ENCODE measurements at regions not wholly inside any gene's neighbourhood (a gene's known extent, or its start where the extent isn't known, plus 50 kb on each side); places are given as distances from the start of the nearest gene placed in this dataset.
"Not testable (repeated sequence)": the region's sequence is repeated elsewhere in the genome, so short reads cannot be mapped to it uniquely, and the experiment has no call there.

DNA sequence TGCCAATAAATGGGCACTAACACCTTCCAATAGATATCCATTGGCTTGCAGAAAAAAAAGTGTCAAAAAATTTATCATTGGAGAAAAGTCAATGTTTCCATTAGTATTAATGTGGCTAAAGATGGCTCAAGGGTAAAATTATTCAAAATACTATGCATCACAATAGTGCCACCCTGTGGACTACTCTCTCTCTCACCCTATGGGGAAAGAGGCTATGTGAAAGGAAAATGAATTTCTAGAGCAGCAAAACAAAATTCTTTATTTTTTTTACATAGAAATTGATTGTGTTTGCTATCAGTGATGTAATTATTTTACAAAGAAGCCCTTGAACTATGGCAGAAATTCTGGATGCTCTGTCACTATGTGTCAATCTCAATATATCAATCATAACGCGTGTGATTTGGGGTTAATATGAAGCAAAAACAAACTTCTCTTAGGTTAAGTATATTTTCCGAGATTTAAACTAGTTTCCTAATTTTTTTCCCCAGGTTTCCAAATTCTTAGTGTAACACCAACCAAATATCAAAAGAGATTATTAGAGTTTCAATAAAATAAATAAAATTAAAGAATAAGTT, 193.9 kb downstream of the USP22 start:
- DNase-seq = not testable (repeated sequence)

DNA sequence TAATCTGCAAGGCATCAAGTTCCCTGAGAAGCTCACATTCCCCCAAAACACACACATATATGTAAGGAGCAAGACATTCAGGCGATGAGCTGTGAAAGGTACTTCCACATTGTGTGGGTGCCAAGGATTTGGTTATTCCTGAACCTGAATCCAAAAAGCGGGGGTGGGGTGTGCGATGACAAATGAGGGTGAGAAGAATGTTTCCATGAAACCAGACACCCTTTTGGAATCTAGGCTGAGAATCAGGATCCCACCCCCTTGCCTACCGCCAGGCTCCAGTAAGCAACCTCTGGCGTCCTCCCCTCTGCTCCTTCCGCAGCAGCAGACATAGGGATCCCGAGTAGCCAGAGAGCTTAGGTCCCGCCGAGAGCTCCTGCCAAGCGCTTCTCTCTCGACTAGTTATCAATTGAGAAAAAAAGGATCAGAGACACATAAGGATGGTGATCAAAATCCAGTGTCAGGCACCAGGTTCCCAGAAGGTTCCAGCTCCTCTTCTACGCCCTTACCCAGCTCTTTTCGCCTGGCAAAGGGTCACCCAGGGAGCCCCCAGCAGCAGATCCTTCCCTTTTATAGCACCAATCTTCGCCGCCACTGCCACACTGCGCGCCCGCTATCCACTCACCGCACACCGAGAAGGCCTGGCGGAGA, 191.1 kb downstream of the USP22 start:
- DNase-seq = not testable (repeated sequence)

DNA sequence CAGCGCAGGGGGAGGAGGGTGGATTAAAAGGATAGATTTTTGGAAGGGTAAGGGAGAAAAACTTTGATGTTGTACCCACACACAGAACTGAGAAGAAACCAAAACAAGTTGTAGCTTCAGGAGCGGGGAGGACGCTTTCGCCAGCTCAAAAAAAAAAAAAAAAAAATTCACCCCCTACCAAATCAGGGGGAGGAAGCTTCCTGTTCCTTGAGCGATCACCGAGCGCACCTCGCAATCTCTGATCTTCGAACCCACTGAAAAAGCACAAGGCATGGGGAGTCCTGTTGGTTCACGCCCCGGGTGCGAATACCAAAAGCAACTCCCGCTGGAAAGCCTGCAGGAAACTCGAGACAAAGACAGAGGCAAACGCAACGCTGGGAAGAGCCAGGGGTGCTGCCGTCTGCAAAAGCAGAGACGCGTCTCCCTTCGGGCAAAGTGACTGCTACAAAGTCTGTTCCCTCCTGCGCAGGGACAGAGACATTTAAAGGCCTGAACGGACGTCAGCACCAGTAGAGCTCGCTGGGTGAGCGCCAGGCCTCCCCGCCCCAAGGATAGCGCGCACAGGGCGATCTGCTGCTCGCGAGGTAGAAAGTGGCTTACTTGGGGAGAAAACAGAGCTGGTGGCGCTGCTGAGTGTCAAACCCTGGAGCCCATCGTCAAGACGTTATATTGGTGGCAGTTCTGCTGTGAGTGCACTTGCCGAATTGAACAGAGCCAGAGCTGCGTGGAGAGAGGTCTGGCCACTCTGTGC, 190.4 kb downstream of the USP22 start:
- DNase-seq = peak in 1 of 2 donors; percentile 9

DNA sequence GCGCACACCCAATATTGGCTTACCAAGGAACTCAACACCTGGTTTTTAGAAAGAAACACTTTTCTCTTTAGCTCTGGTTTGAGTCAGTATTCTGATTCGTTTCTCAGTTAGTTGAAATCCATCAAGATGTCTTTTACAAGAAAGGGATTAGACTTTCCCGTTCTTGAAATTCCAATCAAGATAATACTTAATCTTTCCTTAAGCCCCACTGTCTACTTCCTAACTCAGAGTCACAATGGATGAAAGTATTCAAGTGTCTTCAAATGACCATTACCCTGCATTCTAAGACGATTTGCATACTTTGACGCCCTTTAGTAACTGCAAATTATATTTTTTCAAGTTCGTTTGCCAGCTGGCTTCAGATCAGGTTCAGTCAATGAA, 189.8 kb downstream of the USP22 start:
- DNase-seq = no peak

DNA sequence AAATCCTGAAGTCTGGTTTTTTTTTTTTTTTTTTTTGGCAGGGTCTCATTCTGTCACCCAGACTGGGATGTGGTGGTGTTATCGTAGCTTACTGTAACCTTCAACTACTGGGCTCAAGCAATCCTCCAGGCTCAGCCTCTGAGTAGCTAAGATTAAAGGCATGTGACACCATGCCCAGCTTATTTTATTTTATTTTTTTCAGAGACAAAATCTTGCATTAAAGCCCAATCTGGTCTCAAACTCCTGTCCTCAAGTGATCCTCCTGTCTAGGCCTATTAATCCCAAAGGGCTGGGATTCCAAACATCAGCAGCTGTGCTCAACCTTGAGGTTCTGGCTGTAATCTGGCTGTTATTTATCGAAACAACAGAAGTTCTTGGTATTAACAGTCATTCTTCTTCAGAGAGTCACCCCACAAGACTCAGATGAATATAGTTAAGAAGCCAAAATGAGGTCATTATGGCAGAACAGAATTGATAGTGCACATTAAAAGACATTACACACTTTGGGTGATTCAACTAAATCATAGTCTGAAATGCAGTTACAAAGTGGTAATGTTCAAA, 186.8 kb downstream of the USP22 start:
- DNase-seq = not testable (repeated sequence)

DNA sequence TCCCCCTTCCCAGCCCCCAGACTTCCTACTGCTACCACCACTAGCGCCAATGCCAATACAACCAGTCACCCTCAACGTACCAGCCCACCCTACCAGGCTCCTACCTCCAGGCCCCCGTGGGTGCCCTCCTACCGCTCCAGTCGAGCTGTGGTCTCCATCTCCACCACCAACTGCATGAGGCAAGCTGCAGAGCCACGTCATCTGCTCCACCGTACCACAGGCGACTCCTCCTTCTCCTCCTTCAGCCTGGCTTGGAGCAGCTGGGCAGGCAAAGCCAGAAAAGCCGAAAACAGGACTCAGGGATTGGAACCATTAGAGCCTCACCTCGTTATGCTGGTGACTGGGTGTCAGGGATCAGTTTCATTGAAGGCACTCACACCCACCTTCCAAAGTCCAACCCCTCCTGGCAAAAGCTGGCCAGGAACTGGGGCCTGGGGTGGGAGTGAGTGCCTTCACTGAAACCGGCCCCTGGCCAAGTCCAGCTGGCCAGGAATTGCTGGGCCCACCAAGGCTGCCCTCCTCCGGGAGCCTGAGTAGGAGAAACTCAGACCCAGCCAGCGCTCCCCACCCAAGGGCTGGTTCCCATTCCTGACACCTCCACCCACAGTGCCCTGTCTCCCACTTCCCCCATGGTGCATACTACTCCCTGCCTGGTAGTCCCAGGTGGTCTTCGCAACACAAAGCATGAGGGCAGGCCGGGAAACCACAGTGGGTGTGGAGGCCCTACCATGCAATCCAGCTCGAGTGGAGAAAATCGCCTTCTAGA, 176.2 kb downstream of the USP22 start:
- DNase-seq = not testable (repeated sequence)

DNA sequence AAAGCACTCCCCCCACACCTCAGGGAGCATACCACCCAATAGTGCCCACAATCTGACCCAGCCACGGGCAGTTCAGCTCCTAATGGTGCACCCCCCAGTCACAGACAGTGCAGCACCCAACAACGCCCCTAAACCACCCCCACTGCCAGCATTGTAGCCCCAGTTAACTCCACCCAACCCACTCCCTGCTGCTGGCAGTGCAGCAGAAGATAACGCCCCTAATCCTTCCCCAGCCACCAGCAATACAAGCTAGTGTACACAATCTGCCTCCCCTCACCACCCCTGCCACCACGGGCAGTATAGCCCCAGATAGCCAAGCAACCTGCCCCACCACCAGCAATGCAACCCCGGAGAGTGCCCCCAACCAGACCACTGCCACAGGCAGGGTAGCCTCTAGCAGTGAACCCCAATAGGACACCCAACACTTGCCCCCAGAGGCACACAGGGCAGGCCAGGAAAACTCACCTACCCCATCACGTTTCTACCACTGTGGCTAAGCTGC, 175.3 kb downstream of the USP22 start:
- not testable (repeated sequence) for DNase-seq

DNA sequence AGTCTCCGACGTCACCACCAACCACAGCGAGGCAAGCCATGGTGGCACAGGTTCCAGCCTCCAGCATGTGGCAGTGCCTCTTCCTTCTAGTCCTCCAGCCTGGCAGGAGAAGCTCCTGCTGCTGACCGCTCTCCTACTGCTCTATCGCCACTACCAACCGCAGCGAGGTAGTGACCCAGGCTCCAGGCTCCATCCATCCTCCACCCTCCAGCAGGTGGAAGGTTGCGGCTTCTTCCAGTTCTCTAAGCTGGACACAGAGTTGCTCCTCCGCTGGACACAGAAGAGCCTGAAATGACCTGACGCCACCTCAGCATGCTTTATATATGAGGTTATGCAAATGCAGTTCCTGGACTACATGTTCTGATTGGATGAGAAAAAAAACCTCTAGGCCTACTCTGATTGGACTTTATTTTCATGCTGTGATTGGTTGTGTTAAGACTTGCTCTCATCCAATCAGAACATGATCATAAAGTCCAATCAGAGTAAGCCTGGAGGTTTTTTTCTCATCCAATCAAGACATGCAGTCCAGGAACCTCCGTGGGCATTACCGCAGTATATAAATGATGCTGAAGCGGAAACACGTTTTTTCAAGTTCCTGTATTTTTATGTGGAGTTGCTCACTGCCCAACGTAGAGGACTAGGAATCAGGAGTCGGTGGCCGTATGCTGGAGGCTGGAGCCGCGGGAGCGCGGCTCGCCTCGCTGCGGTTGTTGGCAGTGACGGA, 174.7 kb downstream of the USP22 start:
- not testable (repeated sequence) for DNase-seq

DNA sequence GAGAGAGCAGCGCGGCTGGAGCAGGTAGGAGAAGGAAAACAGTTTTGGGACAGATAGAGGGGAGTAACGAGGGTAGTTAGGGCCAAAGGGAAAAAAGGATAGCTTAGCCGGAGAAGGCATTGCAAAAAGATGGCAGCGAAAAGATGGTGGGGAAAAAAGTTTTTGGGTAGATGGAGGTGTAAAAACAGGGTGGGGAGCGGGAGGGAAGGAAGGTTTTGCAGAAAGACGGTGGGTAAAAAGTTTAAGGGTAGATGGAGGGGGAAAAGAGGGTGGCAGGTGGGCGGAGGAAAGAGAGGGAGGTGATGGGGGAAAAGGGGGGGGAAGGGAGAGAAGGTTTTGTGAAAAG, 174.2 kb downstream of the USP22 start:
- not testable (repeated sequence) for DNase-seq

DNA sequence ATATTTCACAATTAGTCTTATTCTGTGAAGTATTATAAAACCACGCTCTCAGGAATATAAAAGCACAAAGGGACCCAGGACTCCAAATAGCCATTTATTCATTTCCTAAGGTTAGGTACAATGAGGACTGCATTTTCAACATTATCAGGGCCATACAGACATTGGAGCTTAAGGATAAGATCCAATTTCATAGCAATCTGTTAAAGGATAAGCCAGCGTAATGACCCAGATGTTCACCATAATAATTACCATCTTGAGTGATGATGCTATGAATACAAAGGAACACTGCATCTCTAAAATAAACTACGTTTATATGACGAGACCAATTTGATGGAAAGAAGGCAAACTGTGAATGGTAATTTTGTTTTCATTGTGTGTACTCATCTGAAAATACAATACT, 169.6 kb downstream of the USP22 start:
- not testable (repeated sequence) for DNase-seq

DNA sequence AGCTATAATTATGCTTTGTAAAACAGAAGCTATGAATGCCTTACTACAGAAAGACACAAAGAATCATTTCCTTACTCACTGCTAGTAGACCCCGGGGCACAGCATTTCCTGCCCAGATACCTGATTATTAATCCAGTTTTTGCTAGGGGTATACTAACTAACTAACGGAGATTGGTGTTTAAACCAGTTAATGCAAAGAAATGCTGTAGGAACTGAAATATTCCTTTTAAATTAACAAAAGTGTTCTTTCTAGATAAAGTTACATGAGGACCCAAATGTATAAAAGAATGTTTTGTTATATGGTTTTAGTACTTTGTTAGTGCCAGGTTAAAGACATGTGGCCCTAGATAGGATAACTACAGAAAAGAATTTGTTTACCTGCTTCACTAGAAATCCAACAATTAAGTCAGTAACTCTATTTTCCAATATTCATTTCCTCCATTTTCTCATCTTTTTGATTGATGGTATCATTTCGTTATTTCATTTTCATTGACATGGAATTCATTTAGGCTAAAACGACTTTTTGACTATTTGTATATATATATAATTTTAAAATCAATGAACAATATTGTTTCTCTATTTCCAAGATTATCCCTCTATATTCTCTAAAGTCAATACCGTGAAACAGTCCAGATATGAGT, 169.0 kb downstream of the USP22 start:
- not testable (repeated sequence) for DNase-seq

DNA sequence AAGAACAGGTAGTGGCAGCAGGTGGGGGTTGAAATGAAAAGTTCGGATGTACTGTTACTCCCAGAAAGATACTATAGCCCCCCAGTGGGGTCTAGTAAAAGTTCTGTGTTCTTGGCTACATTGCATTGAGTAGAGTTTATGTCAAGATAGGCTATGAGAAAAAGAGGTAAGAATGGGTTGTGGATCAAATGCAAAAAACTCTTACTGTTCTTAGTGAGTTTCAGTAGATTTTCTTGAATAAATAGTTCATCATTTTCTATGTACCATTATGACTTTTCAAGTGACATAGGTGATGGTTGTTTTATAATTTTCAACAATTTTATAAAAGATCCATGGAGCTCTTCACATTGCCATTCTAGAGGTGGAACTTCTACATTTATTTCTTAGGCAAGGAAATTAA, 165.4 kb downstream of the USP22 start:
- not testable (repeated sequence) for DNase-seq

DNA sequence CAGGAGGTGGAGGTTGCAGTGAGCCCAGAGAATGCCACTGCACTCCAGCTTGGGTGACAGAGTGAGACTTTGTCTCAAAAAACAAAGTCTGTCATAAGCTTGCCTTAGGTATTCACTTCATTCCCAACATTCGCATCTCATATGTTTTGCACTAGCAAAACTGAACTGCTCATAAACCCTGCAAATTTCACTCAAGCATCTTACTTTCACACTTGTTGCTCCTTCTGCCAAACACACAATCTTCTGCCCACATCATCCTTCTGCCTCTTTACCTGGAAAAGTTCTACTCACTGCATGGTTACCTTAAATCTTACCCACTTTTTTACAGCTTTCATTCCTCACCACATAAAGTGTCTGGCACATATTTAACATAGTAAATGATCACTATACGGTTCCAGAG, 152.5 kb downstream of the USP22 start:
- no peak for DNase-seq

DNA sequence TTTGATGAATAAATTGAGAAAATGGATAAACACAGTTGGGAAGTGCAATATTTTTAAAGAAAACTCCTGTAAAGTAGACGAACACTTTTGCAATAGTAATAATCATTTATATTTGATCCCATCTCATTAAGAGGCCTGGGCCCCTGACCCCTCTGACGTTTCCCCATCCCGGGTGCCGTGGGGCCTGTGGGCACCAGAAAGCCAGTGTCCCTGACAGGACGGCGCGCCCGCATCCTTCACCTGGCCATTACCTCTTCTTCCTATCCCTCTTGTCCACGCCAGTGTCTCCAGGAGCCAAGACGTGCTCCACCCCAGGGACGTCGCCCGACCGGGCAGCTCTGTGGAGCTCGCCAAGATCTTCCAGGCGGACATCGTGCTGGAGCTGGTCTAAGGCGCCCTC, 147.4 kb downstream of the USP22 start:
- DNase-seq = not testable (repeated sequence)

DNA sequence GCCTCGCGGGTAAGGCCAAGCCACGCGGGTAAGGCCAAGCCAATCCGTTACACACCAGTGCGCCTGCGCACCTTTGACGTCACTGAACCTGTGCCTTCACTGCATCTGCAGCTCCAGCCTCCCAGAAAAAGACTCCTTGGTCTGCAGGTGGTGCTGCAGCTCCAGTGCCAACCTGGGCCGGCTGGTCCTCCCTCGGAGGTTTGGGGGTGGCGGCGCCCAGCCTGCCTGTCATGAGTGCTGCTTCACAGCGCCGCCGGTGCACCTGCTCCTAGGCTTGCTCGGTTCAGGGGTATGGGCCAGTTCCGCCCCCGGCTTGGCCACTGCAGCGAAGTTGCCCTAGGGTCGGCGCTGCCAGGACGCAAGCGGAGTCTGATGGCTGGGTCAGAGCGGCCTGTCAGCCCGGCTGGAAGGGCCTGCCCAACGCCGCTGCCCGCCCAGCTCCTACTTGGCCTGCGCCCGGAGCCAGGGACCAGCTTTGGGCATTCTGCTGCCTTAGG, 146.6 kb downstream of the USP22 start:
- DNase-seq = peak; percentile 68 to 77

DNA sequence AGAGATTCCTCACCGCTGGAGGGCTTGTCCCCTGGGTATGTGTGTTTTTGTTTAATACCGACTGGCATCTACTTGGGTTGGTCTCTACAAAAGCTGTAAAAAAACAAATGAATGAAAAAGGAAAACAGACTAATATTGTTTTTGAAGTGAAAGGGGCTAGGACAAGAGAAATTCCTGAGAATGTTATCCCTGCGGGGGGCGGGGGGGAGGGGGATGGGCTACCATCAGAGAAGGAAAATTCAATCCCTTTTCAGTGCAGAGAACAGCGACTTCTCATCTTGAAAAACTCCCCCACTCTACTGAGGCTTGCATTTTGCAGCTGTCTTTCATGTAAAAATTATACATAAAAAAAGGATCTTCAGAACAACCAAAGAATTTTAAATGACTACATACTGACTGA, 144.1 kb downstream of the USP22 start:
- not testable (repeated sequence) for DNase-seq

DNA sequence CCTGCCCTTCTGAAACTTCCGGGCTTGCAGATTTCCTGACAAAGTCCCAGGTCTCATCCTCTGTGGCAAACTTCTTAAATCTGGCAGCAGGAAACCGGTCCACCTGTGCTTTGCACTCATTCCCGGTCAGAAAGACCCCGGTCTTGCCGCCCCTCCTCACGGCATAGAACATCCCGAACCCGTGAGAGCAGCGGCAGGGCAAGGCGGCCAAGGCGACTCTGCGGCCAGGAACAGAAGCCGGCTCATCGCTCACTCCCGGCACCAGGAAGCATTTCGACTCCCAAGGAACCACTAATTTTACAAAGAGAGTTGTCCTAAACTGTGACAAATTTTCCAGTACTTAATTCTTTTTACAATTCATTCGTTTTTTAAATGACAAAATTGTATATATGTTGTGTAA, 140.3 kb downstream of the USP22 start:
- not testable (repeated sequence) for DNase-seq

DNA sequence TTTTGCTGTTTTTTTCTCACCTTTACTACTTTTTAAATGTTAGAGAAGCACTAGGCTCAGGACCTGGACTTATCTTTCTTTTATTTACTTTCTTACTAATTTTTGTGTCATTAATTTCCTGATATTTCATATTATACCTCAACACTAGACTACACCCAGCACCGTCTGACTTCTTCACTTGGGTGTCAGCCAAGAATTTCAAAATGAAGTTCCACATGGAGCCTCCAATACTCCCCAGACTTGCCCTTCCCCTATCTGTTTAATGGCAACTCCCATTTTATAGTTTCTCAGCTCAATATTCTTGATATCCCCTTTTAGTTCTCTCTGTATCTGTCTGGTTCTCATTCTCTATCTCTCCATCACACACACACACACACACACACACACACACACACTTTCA, 139.3 kb downstream of the USP22 start:
- DNase-seq = not testable (repeated sequence)

DNA sequence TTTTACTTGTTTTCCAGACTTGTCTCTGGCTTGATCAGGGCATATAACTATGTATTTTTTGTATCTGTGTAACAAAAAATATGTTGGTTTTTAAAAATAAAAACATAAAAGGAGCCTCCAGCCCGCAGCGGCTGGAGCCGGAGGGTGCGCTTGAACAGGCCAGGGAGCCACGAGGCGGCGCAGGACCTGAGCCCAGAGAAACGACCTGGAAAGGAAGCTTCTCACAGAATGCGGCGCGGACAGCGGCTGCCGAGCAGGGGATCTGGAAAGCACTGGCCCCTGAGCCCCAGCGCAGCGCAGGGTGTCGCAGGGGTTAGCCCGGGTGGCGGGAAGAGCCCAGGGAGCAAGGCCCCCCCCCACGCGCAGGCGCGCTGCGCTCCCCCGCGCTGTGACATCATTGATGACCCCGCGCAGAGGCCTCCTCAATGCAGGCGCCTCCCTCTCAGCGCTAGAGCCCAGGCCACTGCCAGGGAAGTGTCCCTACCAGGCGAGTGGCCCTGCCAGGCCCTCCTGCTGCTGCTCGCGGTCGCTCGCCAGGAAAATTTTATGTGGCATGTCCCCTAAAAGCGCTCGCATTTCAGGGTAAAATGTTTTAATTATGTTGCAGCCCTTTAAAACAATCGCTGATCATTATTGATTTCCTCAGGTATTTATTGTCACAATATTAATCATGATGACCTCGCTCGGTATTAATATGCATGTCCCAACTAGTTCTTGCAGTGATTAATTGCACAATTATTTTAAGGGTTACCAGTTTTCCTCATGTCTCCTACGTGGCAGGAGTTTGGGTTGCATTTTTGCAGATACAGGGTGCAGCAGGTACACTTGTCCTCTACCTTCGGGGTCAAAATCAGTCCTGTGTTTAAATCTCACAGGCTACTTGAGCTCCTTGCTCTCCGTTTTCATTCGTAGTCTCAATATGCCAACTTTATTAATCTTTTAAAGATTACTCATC, 134.2 kb downstream of the USP22 start:
- DNase-seq = peak; percentile 83 to 84

DNA sequence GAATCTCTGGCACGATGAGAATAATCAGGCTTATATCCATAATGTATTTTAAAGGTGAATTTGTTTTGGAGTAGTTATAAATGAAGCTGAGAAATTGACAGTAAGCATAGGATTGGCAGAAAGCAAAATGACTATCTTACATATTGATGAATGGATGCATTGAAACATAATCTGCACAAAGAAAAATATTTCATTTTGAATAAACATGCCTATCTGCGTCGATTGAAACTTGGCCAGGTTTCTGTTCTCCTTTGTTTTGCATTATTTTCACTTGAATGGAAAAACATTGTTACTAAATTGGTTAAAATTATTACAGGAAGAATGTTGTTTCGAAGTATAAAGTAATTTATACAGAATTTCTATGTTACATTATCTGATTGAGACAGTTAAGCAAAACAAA, 128.2 kb downstream of the USP22 start:
- DNase-seq = no peak

Measured in CD4-positive, alpha-beta T cell treated with Interleukin-4 for 1 hour (primary cell).